Parathyroid adenoma (tissue), 2 donors: ENCODE measurements at regions not wholly inside any gene's neighbourhood (a gene's known extent, or its start where the extent isn't known, plus 50 kb on each side); places are given as distances from the start of the nearest gene placed in this dataset.

Experiments used
- H2AFZ ChIP-seq: fragments of 300-600 bp; sonication (generic); one replicate; pipeline ENCODE4 v1.7.0; 2017; ENCODE audit warnings: antibody characterized with exemption, mild to moderate bottlenecking
- H3K27ac ChIP-seq: fragments of 300-600 bp; sonication (generic); one replicate; pipeline ENCODE4 v1.7.0; 2017
- H3K27me3 ChIP-seq: fragments of 300-600 bp; sonication (generic); one replicate; pipeline ENCODE4 v1.7.0; 2017; ENCODE audit warnings: low read length; ENCODE audit not compliant: control insufficient read depth, insufficient read depth
- H3K36me3 ChIP-seq: fragments of 300-600 bp; sonication (generic); one replicate; pipeline ENCODE4 v1.7.0; 2017; ENCODE audit warnings: low read length; ENCODE audit not compliant: control insufficient read depth, insufficient read depth
- H3K4me1 ChIP-seq: fragments of 300-600 bp; sonication (generic); one replicate; pipeline ENCODE4 v1.7.0; 2017; ENCODE audit warnings: control low read depth
- H3K4me2 ChIP-seq: fragments of 300-600 bp; sonication (generic); one replicate; pipeline ENCODE4 v1.7.0; 2017; ENCODE audit warnings: low read length
- H3K4me3 ChIP-seq: fragments of 300-600 bp; sonication (generic); one replicate; pipeline ENCODE4 v1.7.0; 2017; ENCODE audit warnings: low read depth, low read length
- H3K79me2 ChIP-seq: fragments of 300-600 bp; sonication (generic); one replicate; pipeline ENCODE4 v1.7.0; 2017; ENCODE audit warnings: control low read depth
- H3K9ac ChIP-seq: fragments of 300-600 bp; sonication (generic); one replicate; pipeline ENCODE4 v1.7.0; 2017; ENCODE audit warnings: mild to moderate bottlenecking
- H3K9me3 ChIP-seq: fragments of 300-600 bp; sonication (generic); one replicate; pipeline ENCODE4 v1.7.0; 2017; ENCODE audit warnings: low read length; ENCODE audit not compliant: control insufficient read depth
- TF ChIP-seq, protein P1 (sequence below): fragments of 300-600 bp; sonication (generic); IDR thresholded peaks from one replicate; pipeline ENCODE4 v1.7.0; 2017; ENCODE audit warnings: antibody characterized with exemption, mild to moderate bottlenecking
- donor health status: primary hyperparathyroidism.

DNA sequence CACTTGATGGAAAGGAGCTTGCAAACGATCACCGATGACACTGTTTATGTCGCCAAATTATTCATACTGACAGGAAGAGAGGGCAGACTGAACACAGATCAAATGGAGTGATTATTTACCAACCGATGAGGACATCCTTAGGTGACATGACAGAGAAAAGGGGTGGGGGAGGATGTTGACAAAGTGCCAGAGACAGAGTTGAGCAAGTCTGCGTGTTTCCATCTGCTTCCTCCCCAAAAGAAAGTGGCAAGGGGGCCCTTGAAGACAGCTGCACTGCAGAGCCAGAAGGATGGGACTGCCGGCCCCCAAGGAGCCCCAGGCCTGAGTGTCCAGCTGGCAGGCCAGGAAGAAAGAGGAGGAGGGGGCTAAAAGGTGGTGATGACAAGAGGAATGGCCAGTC lies 191.0 kb upstream of the RPL38 start:
- Histone ChIP-seq H2AFZ (no peak overlapping the region), H3K36me3 (no peaks in the 10 kb centered on the region), H3K4me2 (no peak overlapping the region), H3K4me1 (no peaks in the 10 kb centered on the region), H3K79me2 (no peaks in the 10 kb centered on the region), H3K9ac (no peak overlapping the region), H3K9me3 (no peaks in the 10 kb centered on the region), H3K27me3 (no peaks in the 10 kb centered on the region), H3K4me3 (no peak overlapping the region), H3K27ac (no peak overlapping the region)
- TF ChIP-seq, protein P1, sequence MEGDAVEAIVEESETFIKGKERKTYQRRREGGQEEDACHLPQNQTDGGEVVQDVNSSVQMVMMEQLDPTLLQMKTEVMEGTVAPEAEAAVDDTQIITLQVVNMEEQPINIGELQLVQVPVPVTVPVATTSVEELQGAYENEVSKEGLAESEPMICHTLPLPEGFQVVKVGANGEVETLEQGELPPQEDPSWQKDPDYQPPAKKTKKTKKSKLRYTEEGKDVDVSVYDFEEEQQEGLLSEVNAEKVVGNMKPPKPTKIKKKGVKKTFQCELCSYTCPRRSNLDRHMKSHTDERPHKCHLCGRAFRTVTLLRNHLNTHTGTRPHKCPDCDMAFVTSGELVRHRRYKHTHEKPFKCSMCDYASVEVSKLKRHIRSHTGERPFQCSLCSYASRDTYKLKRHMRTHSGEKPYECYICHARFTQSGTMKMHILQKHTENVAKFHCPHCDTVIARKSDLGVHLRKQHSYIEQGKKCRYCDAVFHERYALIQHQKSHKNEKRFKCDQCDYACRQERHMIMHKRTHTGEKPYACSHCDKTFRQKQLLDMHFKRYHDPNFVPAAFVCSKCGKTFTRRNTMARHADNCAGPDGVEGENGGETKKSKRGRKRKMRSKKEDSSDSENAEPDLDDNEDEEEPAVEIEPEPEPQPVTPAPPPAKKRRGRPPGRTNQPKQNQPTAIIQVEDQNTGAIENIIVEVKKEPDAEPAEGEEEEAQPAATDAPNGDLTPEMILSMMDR = no peak

DNA sequence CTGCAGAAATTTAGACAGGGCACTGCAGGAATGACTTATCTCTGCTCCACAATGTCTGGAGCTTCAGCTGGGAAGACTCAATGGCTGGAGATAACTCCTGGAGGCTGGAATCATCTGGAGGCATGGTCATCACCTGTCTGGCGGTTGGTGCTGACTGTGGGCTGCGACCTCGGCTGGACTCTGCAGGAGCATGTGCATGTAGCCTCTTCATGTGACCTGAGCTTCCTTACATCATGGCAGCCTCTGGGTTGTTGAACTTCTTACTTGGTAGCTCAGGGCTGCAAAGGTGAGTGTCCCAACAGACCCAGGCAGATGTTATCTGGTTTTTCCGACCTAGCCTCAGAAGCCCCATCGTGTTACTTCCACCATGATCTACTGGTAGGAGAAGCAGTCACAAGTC lies 188.2 kb upstream of the RPL38 start:
- Histone ChIP-seq H3K36me3 (no peaks in the 10 kb centered on the region), H3K4me2 (no peak overlapping the region), H3K4me3 (no peak overlapping the region), H3K4me1 (no peaks in the 10 kb centered on the region), H2AFZ (no peak overlapping the region), H3K27me3 (no peaks in the 10 kb centered on the region), H3K27ac (no peak overlapping the region), H3K79me2 (no peaks in the 10 kb centered on the region), H3K9ac (no peak overlapping the region), H3K9me3 (no peaks in the 10 kb centered on the region)
- TF ChIP-seq, protein P1 = no peak

DNA sequence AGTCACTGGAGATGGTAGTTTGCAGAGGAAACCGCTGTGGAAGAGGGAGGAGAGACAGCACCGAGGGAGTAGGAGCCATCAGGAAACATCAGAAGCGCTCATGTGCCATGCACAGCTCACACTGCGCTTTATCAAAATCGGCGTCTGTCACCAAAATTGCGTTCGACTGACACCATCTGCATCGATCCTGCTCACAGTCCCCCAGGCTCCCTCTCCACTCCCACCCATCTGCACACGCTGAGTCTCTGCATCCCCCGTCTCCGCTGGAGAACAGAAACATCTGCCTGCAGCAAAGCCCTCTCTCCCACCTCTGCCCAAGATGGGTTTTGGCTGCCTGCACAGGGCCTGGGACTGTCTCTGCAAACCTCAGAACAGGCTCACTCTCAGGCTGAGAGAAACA lies 187.5 kb upstream of the RPL38 start:
- Histone ChIP-seq H3K79me2 (no peaks in the 10 kb centered on the region), H3K27ac (no peak overlapping the region), H3K36me3 (no peaks in the 10 kb centered on the region), H2AFZ (no peak overlapping the region), H3K4me3 (no peak overlapping the region), H3K9me3 (no peaks in the 10 kb centered on the region), H3K27me3 (no peaks in the 10 kb centered on the region), H3K9ac (no peak overlapping the region), H3K4me1 (no peaks in the 10 kb centered on the region), H3K4me2 (no peak overlapping the region)
- TF ChIP-seq, protein P1 = no peak

DNA sequence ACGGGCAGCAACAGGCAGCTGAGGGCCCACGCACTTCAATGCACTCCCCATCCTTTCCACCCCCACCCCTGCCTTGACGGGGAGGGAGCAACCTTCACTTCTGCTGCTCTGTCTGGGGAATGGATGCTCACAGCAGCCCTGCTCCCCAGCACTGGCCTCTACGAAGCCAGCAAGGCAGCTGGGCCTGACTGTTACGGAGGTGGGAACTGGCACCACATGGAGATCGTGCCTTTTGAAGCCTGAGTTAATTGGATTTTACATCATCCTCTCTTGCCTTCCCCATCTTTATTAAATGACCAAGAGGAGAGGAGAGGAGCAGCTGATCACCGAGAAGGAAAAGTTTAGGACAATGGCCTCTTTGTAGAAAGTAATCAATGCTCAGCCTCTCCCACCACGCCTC lies 187.0 kb upstream of the RPL38 start:
- Histone ChIP-seq H3K27me3 (no peaks in the 10 kb centered on the region), H3K9me3 (no peaks in the 10 kb centered on the region), H3K27ac (no peak overlapping the region)

DNA sequence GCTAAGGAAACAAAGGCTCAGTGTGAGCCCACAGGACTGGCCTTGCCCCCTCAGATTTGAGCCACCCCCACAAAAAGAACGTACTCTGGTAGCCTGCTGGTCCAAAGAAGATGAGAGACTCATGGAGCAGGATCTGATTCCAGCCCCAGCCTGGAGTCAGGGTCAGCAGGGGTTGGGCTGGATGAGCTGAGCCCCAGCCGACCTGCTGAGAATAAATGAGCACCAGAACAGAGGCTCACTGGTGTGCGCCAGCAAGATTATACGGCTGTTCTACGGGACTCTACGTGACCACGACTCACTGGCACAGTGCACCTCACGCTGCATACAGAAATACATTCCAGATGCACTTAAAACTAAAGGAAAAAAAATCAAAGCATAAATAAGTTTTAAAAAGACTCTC lies 186.0 kb upstream of the RPL38 start:
- H3K4me3 ChIP-seq = no peak overlapping the region
- no peaks in the 10 kb centered on the region for H3K36me3 ChIP-seq
- H3K27ac ChIP-seq = no peak overlapping the region
- no peaks in the 10 kb centered on the region for H3K4me1 ChIP-seq
- H2AFZ ChIP-seq = no peak overlapping the region
- H3K27me3 ChIP-seq = no peaks in the 10 kb centered on the region
- no peaks in the 10 kb centered on the region for H3K9me3 ChIP-seq
- TF ChIP-seq, protein P1 = no peak
- H3K79me2 ChIP-seq = no peaks in the 10 kb centered on the region
- no peak overlapping the region for H3K4me2 ChIP-seq
- H3K9ac ChIP-seq = no peak overlapping the region

More for the DNA sequence above, 187.0 kb upstream of the RPL38 start:
- Histone ChIP-seq H3K9ac (no peak overlapping the region), H2AFZ (no peak overlapping the region), H3K36me3 (no peaks in the 10 kb centered on the region), H3K4me1 (no peaks in the 10 kb centered on the region), H3K4me3 (no peak overlapping the region), H3K79me2 (no peaks in the 10 kb centered on the region), H3K4me2 (no peak overlapping the region)
- TF ChIP-seq, protein P1 = no peak
